ENCODE measurements at regions not wholly inside any gene's neighbourhood (a gene's known extent, or its start where the extent isn't known, plus 50 kb on each side); places are given as distances from the start of the nearest gene placed in this dataset.

GRCh38 chr12:115473257-115473956 is 789.4 kb upstream of the TBX3 start:
- peaks cover 0 to 5% (median 0%) of the 10 kb centered on the region in 7 donors for H3K9me3 Mint-ChIP-seq
- Histone ChIP-seq H3K9ac (ENCODE audit: insufficient read depth, low read length, poor library complexity, severe bottlenecking) (no peak overlapping the region), H2AFZ (ENCODE audit: insufficient read depth, low read depth, low read length, poor library complexity, severe bottlenecking) (no peak overlapping the region), H3K4me1 (ENCODE audit: control insufficient read depth in 1 of 2, insufficient read depth in 2 of 2, low read length in 2 of 2) (no peaks in the 10 kb centered on the region), H4K20me1 (ENCODE audit: insufficient read depth, low read length) (no peaks in the 10 kb centered on the region), H3K9me3 (replicated peaks in 1 of 2; ENCODE audit: control insufficient read depth in 1 of 2, insufficient read depth in 1 of 2, low read length in 2 of 2) (no peaks in the 10 kb centered on the region), H3K4me2 (replicated peaks; ENCODE audit: extremely low read depth, low read length, poor library complexity, severe bottlenecking) (no peak overlapping the region), H3K36me3 (replicated peaks in 1 of 2; ENCODE audit: control insufficient read depth in 1 of 2, insufficient read depth in 2 of 2, low read length in 2 of 2) (no peaks in the 10 kb centered on the region), H3K27ac (ENCODE audit: low read depth in 1 of 2, low read length in 2 of 2) (no peak overlapping the region), H3K4me3 (replicated peaks in 1 of 3; ENCODE audit: low read depth in 2 of 3, low read length in 3 of 3) (no peak overlapping the region), H3K27me3 (ENCODE audit: control insufficient read depth in 2 of 2, insufficient read depth in 2 of 2, low read length in 2 of 2) (no peaks in the 10 kb centered on the region), H3K79me2 (ENCODE audit: insufficient read depth, low read length) (no peaks in the 10 kb centered on the region)
- H3K36me3 Mint-ChIP-seq = no peaks in the 10 kb centered on the region
- no peak overlapping the region for H3K4me3 Mint-ChIP-seq
- peaks cover 3 to 4% (median 3%) of the 10 kb centered on the region in 3 donors for H3K27me3 Mint-ChIP-seq (ENCODE audit: low read depth in 3 of 3)
- no peak for TF ChIP-seq CTCF (IDR thresholded peaks at IDR 0.05)
- no CpG with 5 or more reads among the region's 7 CpGs for WGBS (ENCODE audit: insufficient coverage)
- intact Hi-C loops (cut with micrococcal nuclease) = no loop called here
- no peak for DNase-seq
- no peaks in the 10 kb centered on the region for H3K4me1 Mint-ChIP-seq
- H3K27ac Mint-ChIP-seq = no peak overlapping the region

- H3K4me3 Mint-ChIP-seq = no peak overlapping the region
- whole genome bisulfite sequencing (ENCODE audit: insufficient coverage) = 70% methylated on average over 2 of the region's 4 CpGs
Measured at GRCh38 chr12:115472852-115473251, 788.9 kb upstream of the TBX3 start.

More at GRCh38 chr12:115472852-115473251, 788.9 kb upstream of the TBX3 start:
- Mint-ChIP-seq H3K27me3 (ENCODE audit: low read depth in 3 of 3) (peaks cover 3 to 4% (median 4%) of the 10 kb centered on the region in 3 donors), H3K4me1 (no peaks in the 10 kb centered on the region), H3K9me3 (peaks cover 0 to 3% (median 0%) of the 10 kb centered on the region in 7 donors), H3K36me3 (no peaks in the 10 kb centered on the region), H3K27ac (no peak overlapping the region)
- no peak overlapping the region for H3K4me3 ChIP-seq (replicated peaks in 1 of 3; ENCODE audit: low read depth in 2 of 3, low read length in 3 of 3)
- no peaks in the 10 kb centered on the region for H3K27me3 ChIP-seq (ENCODE audit: control insufficient read depth in 2 of 2, insufficient read depth in 2 of 2, low read length in 2 of 2)
- H3K4me1 ChIP-seq (ENCODE audit: control insufficient read depth in 1 of 2, insufficient read depth in 2 of 2, low read length in 2 of 2) = no peaks in the 10 kb centered on the region
- no peaks in the 10 kb centered on the region for H3K36me3 ChIP-seq (replicated peaks in 1 of 2; ENCODE audit: control insufficient read depth in 1 of 2, insufficient read depth in 2 of 2, low read length in 2 of 2)
- no peak for DNase-seq
- no peaks in the 10 kb centered on the region for H3K79me2 ChIP-seq (ENCODE audit: insufficient read depth, low read length)
- no peak overlapping the region for H3K27ac ChIP-seq (ENCODE audit: low read depth in 1 of 2, low read length in 2 of 2)
- no peaks in the 10 kb centered on the region for H3K9me3 ChIP-seq (replicated peaks in 1 of 2; ENCODE audit: control insufficient read depth in 1 of 2, insufficient read depth in 1 of 2, low read length in 2 of 2)
- H2AFZ ChIP-seq (ENCODE audit: insufficient read depth, low read depth, low read length, poor library complexity, severe bottlenecking) = no peak overlapping the region
- H3K4me2 ChIP-seq (replicated peaks; ENCODE audit: extremely low read depth, low read length, poor library complexity, severe bottlenecking) = no peak overlapping the region
- no peak for TF ChIP-seq CTCF (IDR thresholded peaks at IDR 0.05)
- no peaks in the 10 kb centered on the region for H4K20me1 ChIP-seq (ENCODE audit: insufficient read depth, low read length)
- intact Hi-C loops (cut with micrococcal nuclease) = no loop called here
- H3K9ac ChIP-seq (ENCODE audit: insufficient read depth, low read length, poor library complexity, severe bottlenecking) = no peak overlapping the region
